ENCODE measurements at regions not wholly inside any gene's neighbourhood (a gene's known extent, or its start where the extent isn't known, plus 50 kb on each side); places are given as distances from the start of the nearest gene placed in this dataset.

GRCh38 chr11:135075740-135076139 lies 663.7 kb upstream of the B3GAT1 start:
- peak; percentile 57 for ATAC-seq
- peaks cover 26% of the 10 kb centered on the region for H3K27me3 ChIP-seq
- no peaks in the 10 kb centered on the region for H3K4me1 ChIP-seq
- WGBS, 2 donors (ENCODE audit: low coverage in 1 of 2) = 85% methylated on average over 5 of the region's 20 CpGs; no CpG with 5 or more reads in 1 of the 2 donors
- no peak for TF ChIP-seq EP300 (IDR thresholded peaks at IDR 0.05)
- TF ChIP-seq CTCF (IDR thresholded peaks at IDR 0.05) = peak; percentile 16 to 50 (median 38)
- TF ChIP-seq POLR2A (IDR thresholded peaks at IDR 0.05) = no peak
- H3K36me3 ChIP-seq = no peaks in the 10 kb centered on the region
- no peaks in the 10 kb centered on the region for H3K9me3 ChIP-seq
- H3K27ac ChIP-seq = no peak overlapping the region
- H3K4me3 ChIP-seq = no peak overlapping the region

GRCh38 chr11:135074397-135074998 lies 662.5 kb upstream of the B3GAT1 start:
- 82 to 90% methylated on average over 2 to 4 of the region's 5 CpGs for WGBS, 2 donors (ENCODE audit: low coverage in 1 of 2)
- ATAC-seq = no peak

GRCh38 chr11:135073870-135074269 lies 661.8 kb upstream of the B3GAT1 start:
- Histone ChIP-seq H3K4me1 (no peaks in the 10 kb centered on the region), H3K27me3 (peaks cover 43% of the 10 kb centered on the region), H3K36me3 (no peaks in the 10 kb centered on the region), H3K4me3 (no peak overlapping the region), H3K27ac (no peak overlapping the region), H3K9me3 (no peaks in the 10 kb centered on the region)
- TF ChIP-seq CTCF (IDR thresholded peaks at IDR 0.05) = no peak
- no peak for TF ChIP-seq EP300 (IDR thresholded peaks at IDR 0.05)
- no peak for TF ChIP-seq POLR2AphosphoS5 (IDR thresholded peaks at IDR 0.05)
- TF ChIP-seq POLR2A (IDR thresholded peaks at IDR 0.05) = no peak
- ATAC-seq = no peak
- WGBS, 2 donors (ENCODE audit: low coverage in 1 of 2) = 70% methylated on average over 2 of the region's 5 CpGs; no CpG with 5 or more reads in 1 of the 2 donors

More at GRCh38 chr11:135074397-135074998, 662.5 kb upstream of the B3GAT1 start:
- H3K36me3 ChIP-seq = no peaks in the 10 kb centered on the region
- H3K27me3 ChIP-seq = peaks cover 37% of the 10 kb centered on the region
- TF ChIP-seq POLR2A (IDR thresholded peaks at IDR 0.05) = no peak
- no peak for TF ChIP-seq POLR2AphosphoS5 (IDR thresholded peaks at IDR 0.05)
- TF ChIP-seq EP300 (IDR thresholded peaks at IDR 0.05) = no peak
- peak in 1 of 4 experiments; percentile 10 for TF ChIP-seq CTCF (IDR thresholded peaks at IDR 0.05)
- no peaks in the 10 kb centered on the region for H3K9me3 ChIP-seq
- H3K4me1 ChIP-seq = no peaks in the 10 kb centered on the region
- H3K27ac ChIP-seq = no peak overlapping the region
- no peak overlapping the region for H3K4me3 ChIP-seq

GRCh38 chr11:135073381-135073780 lies 661.3 kb upstream of the B3GAT1 start:
- H3K36me3 ChIP-seq = no peaks in the 10 kb centered on the region
- H3K27ac ChIP-seq = no peak overlapping the region
- WGBS, 2 donors (ENCODE audit: low coverage in 1 of 2) = 62% methylated on average over 6 of the region's 7 CpGs; no CpG with 5 or more reads in 1 of the 2 donors
- H3K4me3 ChIP-seq = no peak overlapping the region
- peaks cover 48% of the 10 kb centered on the region for H3K27me3 ChIP-seq
- no peaks in the 10 kb centered on the region for H3K9me3 ChIP-seq
- no peak for TF ChIP-seq CTCF (IDR thresholded peaks at IDR 0.05)
- TF ChIP-seq EP300 (IDR thresholded peaks at IDR 0.05) = no peak
- no peak for TF ChIP-seq POLR2AphosphoS5 (IDR thresholded peaks at IDR 0.05)
- TF ChIP-seq POLR2A (IDR thresholded peaks at IDR 0.05) = no peak
- no peak for ATAC-seq
- H3K4me1 ChIP-seq = no peaks in the 10 kb centered on the region

- Histone ChIP-seq H3K9me3 (peaks cover 0 to 2% (median 0%) of the 10 kb centered on the region in 3 donors), H3K27me3 (peaks cover 61% of the 10 kb centered on the region), H3K27ac (no peak overlapping the region), H3K4me1 (no peaks in the 10 kb centered on the region), H3K4me3 (no peak overlapping the region), H3K36me3 (no peaks in the 10 kb centered on the region)
- ATAC-seq = no peak
- TF ChIP-seq EP300 (IDR thresholded peaks at IDR 0.05) (no peak), CTCF (IDR thresholded peaks at IDR 0.05) (no peak), POLR2A (IDR thresholded peaks at IDR 0.05) (no peak), POLR2AphosphoS5 (IDR thresholded peaks at IDR 0.05) (no peak)
- WGBS, 2 donors (ENCODE audit: low coverage in 1 of 2) = 54 to 69% methylated on average over 4 of the region's 4 CpGs
Measured at GRCh38 chr11:135069890-135070289, 657.8 kb upstream of the B3GAT1 start.
